Fibroblast of villous mesenchyme (primary cell): ENCODE measurements at regions not wholly inside any gene's neighbourhood (a gene's known extent, or its start where the extent isn't known, plus 50 kb on each side); places are given as distances from the start of the nearest gene placed in this dataset.
"Not testable (repeated sequence)": the region's sequence is repeated elsewhere in the genome, so short reads cannot be mapped to it uniquely, and the experiment has no call there.

Experiments
- DNase-seq: peaks from one replicate; pipeline ENCODE4 v3.0.0-alpha.2; 2010; ENCODE audit warnings: low read depth
- H3K4me3 ChIP-seq: 2 replicates; pipeline ENCODE4 v1.5.1; 2011; ENCODE audit warnings: low read depth, mild to moderate bottlenecking, low read length
- CTCF ChIP-seq: IDR thresholded peaks from 2 replicates; pipeline ENCODE4 v1.5.1; 2012; ENCODE audit warnings: low read depth, mild to moderate bottlenecking, low read length; ENCODE audit not compliant: insufficient read depth

GRCh38 chr16:88128556-88128955 is 177.3 kb downstream of the BANP start:
- no peak overlapping the region for H3K4me3 ChIP-seq
- TF ChIP-seq CTCF = no peak
- no peak for DNase-seq

GRCh38 chr16:88129133-88129532 is 177.9 kb downstream of the BANP start:
- not testable (repeated sequence) for H3K4me3 ChIP-seq, DNase-seq

GRCh38 chr16:88130016-88130415 is 178.8 kb downstream of the BANP start:
- H3K4me3 ChIP-seq = no peak overlapping the region
- no peak for DNase-seq
- no peak for TF ChIP-seq CTCF

- TF ChIP-seq CTCF = no peak
- H3K4me3 ChIP-seq = no peak overlapping the region
- no peak for DNase-seq
Measured at GRCh38 chr16:88130681-88131080, 179.4 kb downstream of the BANP start.

- H3K4me3 ChIP-seq = no peak overlapping the region
- TF ChIP-seq CTCF = no peak
- DNase-seq = no peak
Measured at GRCh38 chr16:88131256-88131655, 180.0 kb downstream of the BANP start.

GRCh38 chr16:88131966-88132365 is 180.7 kb downstream of the BANP start:
- no peak for DNase-seq
- no peak overlapping the region for H3K4me3 ChIP-seq
- no peak for TF ChIP-seq CTCF

- TF ChIP-seq CTCF = no peak
- H3K4me3 ChIP-seq = no peak overlapping the region
- DNase-seq = no peak
Measured at GRCh38 chr16:88132836-88133506, 181.7 kb downstream of the BANP start.
